ENCODE measurements at regions not wholly inside any gene's neighbourhood (a gene's known extent, or its start where the extent isn't known, plus 50 kb on each side); places are given as distances from the start of the nearest gene placed in this dataset.
"Not testable (repeated sequence)": the region's sequence is repeated elsewhere in the genome, so short reads cannot be mapped to it uniquely, and the experiment has no call there.

- no peak for DNase-seq
Measured at GRCh38 chr2:31813016-31813415, 197.8 kb downstream of the MEMO1 start.

- no peak for DNase-seq
Measured at GRCh38 chr2:31812051-31812798, 198.6 kb downstream of the MEMO1 start.

DNA sequence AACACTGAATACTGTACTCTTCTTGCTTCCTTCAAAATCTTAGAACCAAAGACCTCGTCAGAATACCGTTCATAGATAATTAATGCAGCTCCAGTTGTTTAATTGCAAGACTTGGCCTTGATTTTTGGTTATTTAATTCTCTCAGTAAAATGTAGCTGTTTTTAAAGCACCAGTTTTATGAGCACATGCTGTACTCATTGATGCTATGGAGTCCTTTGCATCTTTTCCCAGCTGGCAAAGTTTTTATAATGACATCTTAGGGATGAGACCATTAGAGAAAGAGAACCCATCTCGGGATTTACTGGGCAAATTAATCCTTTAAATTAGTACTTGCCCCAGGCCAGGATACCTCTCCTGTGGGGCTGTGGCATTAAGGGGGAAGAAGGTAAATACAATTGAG, 199.3 kb downstream of the MEMO1 start:
- DNase-seq = no peak

DNA sequence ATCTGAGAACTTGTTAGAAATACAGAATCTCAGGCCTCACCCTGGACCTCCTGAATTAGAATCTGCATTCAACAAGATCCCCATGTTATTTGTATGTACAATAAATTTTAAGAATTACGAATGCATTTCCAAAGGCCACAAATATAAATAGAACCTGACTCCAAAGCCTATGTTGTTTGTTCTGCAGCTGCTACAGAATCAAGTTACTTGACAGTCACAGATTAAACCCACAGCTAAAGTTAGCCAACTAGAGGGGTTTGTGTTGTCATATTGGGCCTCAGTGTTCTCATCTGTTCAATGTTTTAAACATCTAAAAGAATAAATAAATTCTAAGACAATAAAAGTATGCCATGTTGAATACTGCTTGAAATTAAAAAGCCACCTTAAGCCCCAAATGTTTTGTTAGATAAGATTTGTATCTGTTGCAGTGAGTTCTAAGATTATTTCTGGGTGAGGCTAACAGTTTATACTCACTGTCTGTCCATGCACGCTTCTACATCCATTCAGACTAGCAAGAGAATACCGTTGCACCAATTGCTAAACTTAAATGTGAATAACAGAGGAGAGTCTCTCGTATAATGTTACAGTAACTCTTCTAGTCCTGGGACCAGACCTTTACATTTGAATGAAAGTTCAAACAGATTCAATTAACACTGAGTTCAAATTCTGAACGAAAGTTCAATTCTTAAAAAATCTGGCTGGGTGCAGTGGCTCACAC, 200.4 kb downstream of the MEMO1 start:
- DNase-seq = no peak

- no peak for DNase-seq
Measured at GRCh38 chr2:31805688-31806087, 205.1 kb downstream of the MEMO1 start.

- DNase-seq = not testable (repeated sequence)
Measured at GRCh38 chr2:31803481-31804153, 207.2 kb downstream of the MEMO1 start.

- no peak for DNase-seq
Measured at GRCh38 chr2:31802711-31803110, 208.1 kb downstream of the MEMO1 start.

DNA sequence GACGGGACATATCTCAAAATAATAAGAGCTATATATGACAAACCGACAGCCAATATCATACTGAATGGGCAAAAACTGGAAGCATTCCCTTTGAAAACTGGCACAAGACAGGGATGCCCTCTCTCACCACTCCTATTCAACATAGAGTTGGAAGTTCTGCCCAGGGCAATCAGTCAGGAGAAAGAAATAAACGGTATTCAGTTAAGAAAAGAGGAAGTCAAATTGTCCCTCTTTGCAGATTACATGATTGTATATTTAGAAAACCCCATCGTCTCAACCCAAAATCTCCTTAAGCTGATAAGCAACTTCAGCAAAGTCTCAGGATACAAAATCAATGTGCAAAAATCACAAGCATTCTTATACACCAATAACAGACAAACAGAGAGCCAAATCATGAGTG, 211.5 kb downstream of the MEMO1 start:
- not testable (repeated sequence) for DNase-seq

GRCh38 chr2:31788273-31788672, 207.5 kb upstream of the SRD5A2 start:
- DNase-seq = no peak

GRCh38 chr2:31785876-31786275, 205.1 kb upstream of the SRD5A2 start:
- no peak for DNase-seq

DNA sequence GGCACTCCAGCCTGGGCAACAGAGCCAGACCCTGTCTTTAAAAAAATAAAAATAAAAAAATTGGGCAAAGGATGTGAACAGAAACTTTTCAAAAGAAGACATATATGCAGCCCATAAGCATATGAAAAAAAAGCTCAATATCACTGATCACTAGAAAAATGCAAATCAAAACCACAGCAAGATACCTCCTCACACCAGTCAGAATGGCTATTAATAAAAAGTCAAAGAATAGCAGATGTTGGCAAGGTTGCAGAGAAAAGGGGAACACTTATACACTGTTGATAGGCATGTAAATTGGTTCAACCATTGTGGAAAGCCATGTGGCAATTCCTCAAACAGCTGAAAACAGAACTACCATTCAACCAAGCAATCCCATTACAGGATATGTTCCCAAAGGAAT, 204.1 kb upstream of the SRD5A2 start:
- no peak for DNase-seq

GRCh38 chr2:31783446-31784091, 202.8 kb upstream of the SRD5A2 start:
- not testable (repeated sequence) for DNase-seq

DNA sequence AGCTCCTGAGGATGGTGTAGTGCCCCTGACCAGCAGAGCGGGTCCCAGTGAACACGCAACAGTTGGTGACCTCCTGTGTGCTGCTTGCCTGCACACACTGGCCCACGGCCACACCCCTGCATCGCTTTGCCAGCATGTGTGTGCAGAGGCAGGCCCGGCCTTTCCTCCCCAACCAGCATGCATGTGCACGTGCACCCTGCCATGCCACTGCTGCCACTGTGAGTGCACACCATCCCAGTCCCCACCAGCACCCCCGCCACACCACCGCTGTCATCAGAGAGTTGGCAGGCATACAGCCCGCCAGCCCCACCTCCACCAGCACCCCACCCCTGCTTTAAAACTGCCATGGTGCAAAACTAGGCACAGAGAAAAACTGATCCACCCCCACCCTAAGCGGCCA, 197.4 kb upstream of the SRD5A2 start:
- DNase-seq = no peak

GRCh38 chr2:31770741-31771140, 190.0 kb upstream of the SRD5A2 start:
- DNase-seq = no peak

- DNase-seq = no peak
Measured at GRCh38 chr2:31765078-31765945, 184.6 kb upstream of the SRD5A2 start.

- no peak for DNase-seq
Measured at GRCh38 chr2:31764169-31764568, 183.4 kb upstream of the SRD5A2 start.

DNA sequence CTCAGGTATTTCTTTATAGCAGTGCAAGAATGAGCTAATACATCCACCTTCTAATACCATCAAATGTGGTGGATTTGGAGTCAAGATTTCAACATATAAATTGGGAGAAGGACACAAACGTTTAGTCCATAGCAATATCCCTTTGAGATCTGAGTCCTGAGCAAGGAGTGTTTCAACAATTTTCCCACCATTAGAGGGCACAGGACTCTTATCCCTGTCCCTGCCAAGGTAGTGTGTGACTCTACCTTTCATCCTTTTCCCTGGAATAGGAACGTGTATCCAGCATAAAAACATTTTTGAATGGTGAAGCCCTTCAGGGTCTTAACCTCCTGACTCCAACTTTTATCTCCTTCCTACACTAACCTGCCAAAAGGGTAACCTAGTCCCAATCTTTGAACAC, 181.3 kb upstream of the SRD5A2 start:
- DNase-seq = no peak

DNA sequence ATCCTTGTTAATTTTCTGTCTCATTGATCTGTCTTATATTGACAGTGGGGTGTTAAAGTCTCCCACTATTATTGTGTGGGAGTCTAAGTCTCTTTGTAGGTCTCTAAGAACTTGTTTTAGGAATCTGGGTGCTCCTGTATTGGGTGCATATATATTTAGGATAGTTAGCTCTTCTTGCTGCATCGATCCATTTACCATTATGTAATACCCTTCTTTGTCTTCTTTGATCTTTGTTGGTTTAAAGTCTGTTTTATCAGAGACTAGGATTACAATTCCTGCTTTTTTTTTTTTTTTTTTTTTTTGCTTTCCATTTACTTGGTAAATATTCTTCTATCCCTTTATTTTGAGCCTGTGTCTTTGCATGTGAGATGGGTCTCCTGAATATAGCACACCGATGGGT, 176.6 kb upstream of the SRD5A2 start:
- DNase-seq = not testable (repeated sequence)

DNA sequence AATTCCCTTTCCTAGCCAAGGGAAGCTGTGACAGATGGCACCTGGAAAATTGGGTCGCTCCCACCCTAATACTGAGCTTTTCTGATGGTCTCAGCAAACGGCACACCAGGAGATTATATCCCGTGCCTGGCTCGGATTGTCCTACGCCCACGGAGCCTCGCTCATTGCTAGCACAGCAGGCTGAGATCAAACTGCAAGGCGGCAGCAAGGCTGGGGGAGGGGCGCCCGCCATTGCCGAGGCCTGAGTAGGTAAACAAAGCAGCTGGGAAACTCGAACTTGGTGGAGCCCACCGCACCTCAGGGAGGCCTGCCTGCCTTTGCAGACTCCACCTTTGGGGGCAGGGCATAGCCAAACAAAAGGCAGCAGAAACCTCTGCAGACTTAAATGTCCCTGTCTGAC, 168.0 kb upstream of the SRD5A2 start:
- DNase-seq = not testable (repeated sequence)

DNA sequence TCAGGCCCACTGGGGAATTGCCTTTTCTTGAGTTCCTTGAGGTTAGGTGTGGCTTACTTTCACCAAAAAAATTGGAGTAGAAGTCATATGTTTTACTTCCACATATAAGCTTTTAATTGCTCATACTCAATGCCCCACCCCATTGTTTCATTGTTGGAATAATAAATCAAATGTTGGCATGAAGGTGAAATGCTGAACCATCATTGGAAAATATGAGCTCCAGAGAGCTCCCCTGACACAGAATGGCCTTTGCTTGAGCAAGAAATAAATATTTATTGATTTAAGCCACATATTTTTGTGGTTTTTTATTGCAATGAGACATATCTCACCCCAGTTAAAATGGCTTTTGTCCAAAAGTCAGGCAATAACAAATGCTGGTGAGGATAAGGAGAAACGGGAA, 167.3 kb upstream of the SRD5A2 start:
- DNase-seq = no peak

GRCh38 chr2:31739161-31739560, 158.4 kb upstream of the SRD5A2 start:
- no peak for DNase-seq

Measured in fibroblast of skin of scalp (primary cell).